ENCODE measurements at regions not wholly inside any gene's neighbourhood (a gene's known extent, or its start where the extent isn't known, plus 50 kb on each side); places are given as distances from the start of the nearest gene placed in this dataset.

- Histone ChIP-seq H3K4me2 (ENCODE audit: low read length) (no peak overlapping the region), H3K27ac (ENCODE audit: low read depth, low read length) (no peak overlapping the region), H4K20me1 (ENCODE audit: insufficient read depth) (no peaks in the 10 kb centered on the region), H3K79me2 (ENCODE audit: insufficient read depth, low read length) (no peaks in the 10 kb centered on the region), H3K27me3 (ENCODE audit: insufficient read depth, low read length) (no peaks in the 10 kb centered on the region), H3K36me3 (ENCODE audit: control insufficient read depth in 1 of 2, insufficient read depth in 2 of 2, low read length in 2 of 2) (no peaks in the 10 kb centered on the region), H3K9me3 (ENCODE audit: control insufficient read depth in 1 of 2, insufficient read depth in 1 of 2, low read depth in 1 of 2, low read length in 2 of 2) (no peaks in the 10 kb centered on the region), H3K9ac (ENCODE audit: low read length) (no peak overlapping the region), H3K4me3 (replicated peaks in 1 of 2; ENCODE audit: low read depth in 1 of 2, low read length in 2 of 2) (no peak overlapping the region), H3K9me2 (ENCODE audit: insufficient read depth) (no peaks in the 10 kb centered on the region), H3K4me1 (ENCODE audit: control insufficient read depth in 1 of 2, insufficient read depth in 2 of 2, low read length in 2 of 2) (no peaks in the 10 kb centered on the region), H2AFZ (ENCODE audit: low read depth, low read length, poor library complexity, severe bottlenecking) (no peak overlapping the region)
- DNase-seq (ENCODE audit: low read depth, low spot score) (no peak), ATAC-seq (no peak)
- CTCF ChIA-PET: no interaction called here
- TF ChIP-seq POLR2A (IDR thresholded peaks at IDR 0.05; ENCODE audit: borderline replicate concordance, extremely low read depth, insufficient read depth, insufficient read length): no peak
- TF ChIP-seq REST (IDR thresholded peaks at IDR 0.05; ENCODE audit: low read depth): no peak
- POLR2A ChIA-PET: no interaction called here
- no TSS peak for BruUV-seq (replicated peaks)
- RAD21 ChIA-PET (ENCODE audit: low non-redundant PET in 1 of 2, low total read pairs in 2 of 2, uncharacterized antibody in 2 of 2, unreplicated experiment in 2 of 2): no interaction called here
- intact Hi-C loops (cut with micrococcal nuclease): no loop called here
Measured at GRCh38 chr4:176587920-176588319, 204.8 kb downstream of the VEGFC start.

- H3K9me3 ChIP-seq (ENCODE audit: control insufficient read depth in 1 of 2, insufficient read depth in 1 of 2, low read depth in 1 of 2, low read length in 2 of 2): no peaks in the 10 kb centered on the region
- no peak overlapping the region for H3K9ac ChIP-seq (ENCODE audit: low read length)
- POLR2A ChIA-PET: no interaction called here
- H4K20me1 ChIP-seq (ENCODE audit: insufficient read depth): no peaks in the 10 kb centered on the region
- no peak overlapping the region for H2AFZ ChIP-seq (ENCODE audit: low read depth, low read length, poor library complexity, severe bottlenecking)
- ATAC-seq (no peak), DNase-seq (ENCODE audit: low read depth, low spot score) (no peak)
- no TSS peak for BruUV-seq (replicated peaks)
- RAD21 ChIA-PET (ENCODE audit: low non-redundant PET in 1 of 2, low total read pairs in 2 of 2, uncharacterized antibody in 2 of 2, unreplicated experiment in 2 of 2): no interaction called here
- H3K36me3 ChIP-seq (ENCODE audit: control insufficient read depth in 1 of 2, insufficient read depth in 2 of 2, low read length in 2 of 2): no peaks in the 10 kb centered on the region
- H3K79me2 ChIP-seq (ENCODE audit: insufficient read depth, low read length): no peaks in the 10 kb centered on the region
- no peak overlapping the region for H3K27ac ChIP-seq (ENCODE audit: low read depth, low read length)
- H3K9me2 ChIP-seq (ENCODE audit: insufficient read depth): no peaks in the 10 kb centered on the region
- CTCF ChIA-PET: no interaction called here
- intact Hi-C loops (cut with micrococcal nuclease): no loop called here
- H3K4me3 ChIP-seq (replicated peaks in 1 of 2; ENCODE audit: low read depth in 1 of 2, low read length in 2 of 2): no peak overlapping the region
- H3K4me1 ChIP-seq (ENCODE audit: control insufficient read depth in 1 of 2, insufficient read depth in 2 of 2, low read length in 2 of 2): no peaks in the 10 kb centered on the region
- no peaks in the 10 kb centered on the region for H3K27me3 ChIP-seq (ENCODE audit: insufficient read depth, low read length)
- H3K4me2 ChIP-seq (ENCODE audit: low read length): no peak overlapping the region
- TF ChIP-seq ATF3 (IDR thresholded peaks at IDR 0.05): no peak
- TF ChIP-seq CBX3 (IDR thresholded peaks at IDR 0.05; ENCODE audit: low read depth): no peak
- no peak for TF ChIP-seq POLR2A (IDR thresholded peaks at IDR 0.05; ENCODE audit: borderline replicate concordance, extremely low read depth, insufficient read depth, insufficient read length)
- TF ChIP-seq, protein P1, sequence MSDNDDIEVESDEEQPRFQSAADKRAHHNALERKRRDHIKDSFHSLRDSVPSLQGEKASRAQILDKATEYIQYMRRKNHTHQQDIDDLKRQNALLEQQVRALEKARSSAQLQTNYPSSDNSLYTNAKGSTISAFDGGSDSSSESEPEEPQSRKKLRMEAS (IDR thresholded peaks at IDR 0.05): no peak
- TF ChIP-seq YY1 (IDR thresholded peaks at IDR 0.05; ENCODE audit: extremely low read depth, insufficient replicate concordance, low read depth, low read length): no peak
- no peak for TF ChIP-seq SP1 (IDR thresholded peaks at IDR 0.05; ENCODE audit: low read depth)
- TF ChIP-seq RAD21 (IDR thresholded peaks at IDR 0.05; ENCODE audit: low read depth): no peak
- TF ChIP-seq SRF (IDR thresholded peaks at IDR 0.05; ENCODE audit: low read depth): no peak
- TF ChIP-seq FOSL1 (IDR thresholded peaks at IDR 0.05; ENCODE audit: low read depth): no peak
- TF ChIP-seq JUND (IDR thresholded peaks at IDR 0.05): no peak
- no peak for TF ChIP-seq ZNF274 (IDR thresholded peaks at IDR 0.05; ENCODE audit: low read depth, low read length)
- TF ChIP-seq POLR2AphosphoS5 (IDR thresholded peaks at IDR 0.05; ENCODE audit: low read depth, low read length): no peak
- TF ChIP-seq CTCF (IDR thresholded peaks at IDR 0.05 in 2 of 3, conservative IDR thresholded peaks at IDR 0.05 in 1 of 3; ENCODE audit: borderline replicate concordance in 1 of 3, insufficient read depth in 1 of 3, low read depth in 2 of 3, low read length in 2 of 3): no peak
- no peak for TF ChIP-seq EZH2phosphoT487 (IDR thresholded peaks at IDR 0.05; ENCODE audit: borderline replicate concordance)
- no peak for TF ChIP-seq TCF7L2 (IDR thresholded peaks at IDR 0.05; ENCODE audit: borderline replicate concordance, extremely low read depth, insufficient read depth, insufficient read length)
Measured at GRCh38 chr4:176588436-176588835, 204.3 kb downstream of the VEGFC start.
